ENCODE measurements at regions not wholly inside any gene's neighbourhood (a gene's known extent, or its start where the extent isn't known, plus 50 kb on each side); places are given as distances from the start of the nearest gene placed in this dataset.

DNA sequence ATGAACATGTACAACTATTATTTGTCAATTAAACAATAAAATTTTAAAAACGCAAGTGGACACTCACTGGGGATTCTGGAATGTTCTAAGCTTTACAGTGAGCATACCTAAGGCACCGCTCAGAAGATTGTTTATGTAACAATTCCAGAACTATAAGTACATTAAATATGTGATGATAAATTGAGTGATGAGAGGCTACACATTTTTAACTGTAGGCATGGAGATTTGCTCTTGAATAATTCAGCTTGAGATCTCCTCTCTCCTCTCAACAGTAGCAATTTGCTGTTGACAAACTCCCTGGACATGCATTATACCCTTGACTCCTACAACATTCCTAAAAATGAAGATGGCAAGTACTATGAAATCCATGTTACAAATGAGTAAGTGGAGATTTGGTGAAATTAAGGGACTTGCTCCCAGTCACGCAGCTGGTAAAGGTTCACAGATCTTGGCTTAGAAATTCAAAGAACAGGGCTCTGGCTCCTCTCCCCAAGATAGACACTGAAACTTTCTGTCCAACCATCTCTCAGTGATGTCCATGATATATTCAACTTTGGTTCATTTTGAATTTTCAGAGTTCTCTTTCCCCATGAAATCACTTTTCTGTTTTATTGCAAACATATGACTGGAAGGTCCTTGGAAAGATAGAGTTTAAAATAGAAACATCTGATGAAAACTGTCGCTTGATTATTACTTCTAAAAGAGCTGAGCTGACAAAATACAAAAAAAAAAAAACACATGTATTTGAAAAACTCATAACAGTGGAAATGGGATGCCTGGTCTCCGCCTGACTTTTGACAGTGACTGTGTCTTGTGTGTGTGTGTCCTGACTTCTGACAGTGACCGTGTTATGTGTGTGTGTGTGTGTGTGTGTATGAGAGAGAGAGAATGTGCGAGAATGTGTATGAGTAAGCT is 488.3 kb downstream of the TNS3 start:
- TF ChIP-seq, protein P1, sequence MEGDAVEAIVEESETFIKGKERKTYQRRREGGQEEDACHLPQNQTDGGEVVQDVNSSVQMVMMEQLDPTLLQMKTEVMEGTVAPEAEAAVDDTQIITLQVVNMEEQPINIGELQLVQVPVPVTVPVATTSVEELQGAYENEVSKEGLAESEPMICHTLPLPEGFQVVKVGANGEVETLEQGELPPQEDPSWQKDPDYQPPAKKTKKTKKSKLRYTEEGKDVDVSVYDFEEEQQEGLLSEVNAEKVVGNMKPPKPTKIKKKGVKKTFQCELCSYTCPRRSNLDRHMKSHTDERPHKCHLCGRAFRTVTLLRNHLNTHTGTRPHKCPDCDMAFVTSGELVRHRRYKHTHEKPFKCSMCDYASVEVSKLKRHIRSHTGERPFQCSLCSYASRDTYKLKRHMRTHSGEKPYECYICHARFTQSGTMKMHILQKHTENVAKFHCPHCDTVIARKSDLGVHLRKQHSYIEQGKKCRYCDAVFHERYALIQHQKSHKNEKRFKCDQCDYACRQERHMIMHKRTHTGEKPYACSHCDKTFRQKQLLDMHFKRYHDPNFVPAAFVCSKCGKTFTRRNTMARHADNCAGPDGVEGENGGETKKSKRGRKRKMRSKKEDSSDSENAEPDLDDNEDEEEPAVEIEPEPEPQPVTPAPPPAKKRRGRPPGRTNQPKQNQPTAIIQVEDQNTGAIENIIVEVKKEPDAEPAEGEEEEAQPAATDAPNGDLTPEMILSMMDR (IDR thresholded peaks at IDR 0.05) = no peak
- WGBS, 2 donors = 88 to 90% methylated on average over 7 of the region's 7 CpGs
- Histone ChIP-seq H3K36me3 (no peaks in the 10 kb centered on the region), H3K4me3 (no peak overlapping the region), H3K4me1 (peaks cover 0 to 6% (median 4%) of the 10 kb centered on the region in 9 donors), H3K9me3 (no peaks in the 10 kb centered on the region), H3K27ac (no peak overlapping the region), H3K27me3 (no peaks in the 10 kb centered on the region)
- intact Hi-C loops (cut with DNase I) = loop anchor here in 1 of 10 donors (10.0 kb wide), 1 partner anchor 729 kb away; no protein-coding TSS in a partner anchor
- DNase-seq (no peak), ATAC-seq (no peak)

DNA sequence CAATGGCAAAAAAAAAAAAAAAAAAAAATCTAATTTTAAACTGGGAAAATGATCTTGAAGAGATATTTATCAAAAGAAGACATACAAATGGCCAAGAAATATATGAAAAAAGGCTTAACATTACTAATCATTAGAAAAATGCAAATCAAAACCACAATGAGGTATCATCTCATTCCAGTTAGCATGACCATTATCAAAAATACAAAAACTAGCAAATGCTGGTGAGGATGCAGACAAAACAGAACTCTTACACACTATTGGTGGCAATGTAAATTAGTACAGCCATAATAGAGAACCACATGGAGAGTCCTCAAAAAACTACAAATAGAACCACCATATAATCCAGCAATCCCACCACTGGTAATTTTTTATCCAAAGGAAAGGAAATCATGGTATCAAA is 489.6 kb downstream of the TNS3 start:
- peaks cover 0 to 13% (median 7%) of the 10 kb centered on the region in 9 donors for H3K4me1 ChIP-seq
- ATAC-seq (no peak), DNase-seq (no peak)
- no peaks in the 10 kb centered on the region for H3K9me3 ChIP-seq
- no peaks in the 10 kb centered on the region for H3K36me3 ChIP-seq
- intact Hi-C loops (cut with DNase I) = loop anchor here in 1 of 10 donors (10.0 kb wide), 1 partner anchor 728 kb away; no protein-coding TSS in a partner anchor
- no peaks in the 10 kb centered on the region for H3K27me3 ChIP-seq
- TF ChIP-seq, protein P1 (IDR thresholded peaks at IDR 0.05) = no peak
- no peak overlapping the region for H3K4me3 ChIP-seq
- H3K27ac ChIP-seq = no peak overlapping the region

DNA sequence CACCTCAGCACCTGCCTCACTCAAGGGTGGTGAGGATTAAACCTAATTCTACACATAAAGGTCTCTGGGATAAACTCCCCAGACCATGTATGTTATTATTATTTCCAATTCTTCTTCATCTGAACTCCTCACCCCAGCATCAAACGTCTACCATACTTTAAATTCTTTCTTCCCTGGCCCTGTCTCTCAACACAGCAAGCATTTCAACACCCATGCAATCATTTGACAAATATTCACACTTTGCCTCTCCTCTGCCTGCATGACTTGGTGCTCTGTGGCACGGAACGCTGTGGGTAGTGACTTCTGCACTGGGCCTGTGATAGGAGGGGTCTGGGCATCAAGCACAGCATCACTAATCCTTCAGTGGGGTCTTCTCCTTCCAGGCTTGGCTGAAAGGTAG is 490.8 kb downstream of the TNS3 start:
- DNase-seq (no peak), ATAC-seq (no peak)
- Histone ChIP-seq H3K4me1 (peaks cover 0 to 13% (median 7%) of the 10 kb centered on the region in 9 donors), H3K27me3 (no peaks in the 10 kb centered on the region), H3K4me3 (no peak overlapping the region), H3K9me3 (no peaks in the 10 kb centered on the region), H3K36me3 (no peaks in the 10 kb centered on the region), H3K27ac (no peak overlapping the region)
- TF ChIP-seq, protein P1 (IDR thresholded peaks at IDR 0.05) = no peak
- intact Hi-C loops (cut with DNase I) = loop anchor here in 1 of 10 donors (10.0 kb wide), 1 partner anchor 726 kb away; no protein-coding TSS in a partner anchor
- whole genome bisulfite sequencing, 2 donors = 40 to 55% methylated on average over 3 of the region's 3 CpGs

DNA sequence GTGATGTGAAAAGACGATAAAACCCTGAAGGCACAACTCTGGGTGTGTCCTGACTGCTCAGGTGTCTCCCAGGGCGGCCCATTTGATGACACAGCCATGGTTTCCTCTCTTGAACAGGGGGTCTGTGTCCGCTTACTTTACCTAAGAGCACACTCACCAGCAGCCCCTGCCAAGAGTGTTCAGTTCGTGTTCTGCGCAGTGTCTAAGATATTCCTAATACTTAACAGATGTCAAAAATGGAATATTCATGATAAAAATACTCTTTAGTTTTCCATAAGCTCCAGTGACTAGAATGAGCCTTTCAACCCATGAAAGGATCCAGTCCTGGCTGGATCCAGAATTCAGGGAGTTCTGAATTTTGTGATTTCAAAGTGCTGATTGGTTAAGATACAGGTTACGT is 492.4 kb downstream of the TNS3 start:
- TF ChIP-seq, protein P1 (IDR thresholded peaks at IDR 0.05) = no peak
- H3K36me3 ChIP-seq = no peaks in the 10 kb centered on the region
- no peaks in the 10 kb centered on the region for H3K27me3 ChIP-seq
- ATAC-seq (no peak), DNase-seq (no peak)
- intact Hi-C loops (cut with DNase I) = loop anchor here (2.0 to 10.0 kb wide), 16 partner anchors 147 to 1172 kb away; partner anchors contain the start of gene IGFBP3 (in 3 of the 10)
- no peaks in the 10 kb centered on the region for H3K9me3 ChIP-seq
- 83 to 86% methylated on average over 6 of the region's 6 CpGs for WGBS, 2 donors
- H3K27ac ChIP-seq = no peak overlapping the region
- peaks cover 0 to 13% (median 7%) of the 10 kb centered on the region in 9 donors for H3K4me1 ChIP-seq
- no peak overlapping the region for H3K4me3 ChIP-seq
